Astrocyte (in vitro differentiated cells and primary cell): ENCODE measurements at regions not wholly inside any gene's neighbourhood (a gene's known extent, or its start where the extent isn't known, plus 50 kb on each side); places are given as distances from the start of the nearest gene placed in this dataset.

Experiments used
- DNase-seq: peaks from one replicate; pipeline ENCODE4 v3.0.0-alpha.2; 2010; ENCODE audit warnings: low read depth
- FAIRE-seq: peaks from 2 replicates; lab custom pipeline; 2011; peaks lifted over from hg19 to GRCh38; lab: Jason Lieb, UNC
- H2AFZ ChIP-seq: 2 replicates; pipeline ENCODE4 v1.6.0; 2012; ENCODE audit warnings: low read depth, low read length, inconsistent platforms
- H3K27ac ChIP-seq: 2 replicates; pipeline ENCODE4 v1.5.1; 2011; ENCODE audit warnings: low read depth, low read length, inconsistent platforms
- H3K27me3 ChIP-seq: 2 replicates; pipeline ENCODE4 v1.6.0; 2011; ENCODE audit warnings: low read length, inconsistent platforms; ENCODE audit not compliant: insufficient read depth
- H3K36me3 ChIP-seq: 2 replicates; pipeline ENCODE4 v1.5.1; 2011; ENCODE audit warnings: low read length, inconsistent platforms; ENCODE audit not compliant: insufficient read depth
- H3K4me1 ChIP-seq: 2 replicates; pipeline ENCODE4 v1.5.1; 2011; ENCODE audit warnings: low read length, inconsistent platforms; ENCODE audit not compliant: insufficient read depth
- H3K4me2 ChIP-seq: 2 replicates; pipeline ENCODE4 v1.6.0; 2012; ENCODE audit warnings: low read length, inconsistent platforms
- H3K4me3 ChIP-seq: 2 replicates; pipeline ENCODE4 v1.5.1; 2011; ENCODE audit warnings: low read depth, mild to moderate bottlenecking, low read length, inconsistent platforms; ENCODE audit not compliant: insufficient read depth
- H3K79me2 ChIP-seq: 2 replicates; pipeline ENCODE4 v1.6.0; 2012; ENCODE audit warnings: mild to moderate bottlenecking, low read length, inconsistent platforms; ENCODE audit not compliant: insufficient read depth
- H3K9ac ChIP-seq: 2 replicates; pipeline ENCODE4 v1.6.0; 2012; ENCODE audit warnings: mild to moderate bottlenecking, low read length, inconsistent platforms
- H3K9me3 ChIP-seq: 2 replicates; pipeline ENCODE4 v1.5.1; 2012; ENCODE audit warnings: low read depth, mild to moderate bottlenecking, low read length, inconsistent platforms; ENCODE audit not compliant: insufficient read depth
- H4K20me1 ChIP-seq: 2 replicates; pipeline ENCODE4 v1.6.0; 2012; ENCODE audit warnings: low read length, inconsistent platforms; ENCODE audit not compliant: insufficient read depth
- H3K27ac Mint-ChIP-seq: one replicate; pipeline ENCODE4 v1.8.0; 2021; ENCODE audit warnings: mild to moderate bottlenecking, mixed read lengths; ENCODE audit not compliant: unreplicated experiment
- H3K27me3 Mint-ChIP-seq: one replicate; pipeline ENCODE4 v1.8.0; 2021; ENCODE audit warnings: low read depth, mixed read lengths; ENCODE audit not compliant: unreplicated experiment
- H3K36me3 Mint-ChIP-seq: one replicate; pipeline ENCODE4 v1.8.0; 2021; ENCODE audit warnings: low read depth, mixed read lengths; ENCODE audit not compliant: unreplicated experiment
- H3K4me1 Mint-ChIP-seq: one replicate; pipeline ENCODE4 v1.8.0; 2021; ENCODE audit warnings: low read depth, mixed read lengths; ENCODE audit not compliant: unreplicated experiment
- H3K4me3 Mint-ChIP-seq: one replicate; pipeline ENCODE4 v1.8.0; 2021; ENCODE audit warnings: mild to moderate bottlenecking, moderate library complexity, mixed read lengths; ENCODE audit not compliant: unreplicated experiment
- H3K9me3 Mint-ChIP-seq: one replicate; pipeline ENCODE4 v1.8.0; 2021; ENCODE audit warnings: mild to moderate bottlenecking, mixed read lengths; ENCODE audit not compliant: unreplicated experiment
- EZH2 ChIP-seq: IDR thresholded peaks from 2 replicates; pipeline ENCODE4 v1.6.1; 2012; ENCODE audit warnings: mild to moderate bottlenecking, low read length, inconsistent platforms; ENCODE audit not compliant: insufficient read depth
- TF ChIP-seq, protein P1 (sequence below): IDR thresholded peaks from 2 replicates; pipeline ENCODE4 v1.5.1; 2011; ENCODE audit warnings: low read depth, mild to moderate bottlenecking, inconsistent platforms, low read length, moderate library complexity; ENCODE audit not compliant: insufficient read depth

DNA sequence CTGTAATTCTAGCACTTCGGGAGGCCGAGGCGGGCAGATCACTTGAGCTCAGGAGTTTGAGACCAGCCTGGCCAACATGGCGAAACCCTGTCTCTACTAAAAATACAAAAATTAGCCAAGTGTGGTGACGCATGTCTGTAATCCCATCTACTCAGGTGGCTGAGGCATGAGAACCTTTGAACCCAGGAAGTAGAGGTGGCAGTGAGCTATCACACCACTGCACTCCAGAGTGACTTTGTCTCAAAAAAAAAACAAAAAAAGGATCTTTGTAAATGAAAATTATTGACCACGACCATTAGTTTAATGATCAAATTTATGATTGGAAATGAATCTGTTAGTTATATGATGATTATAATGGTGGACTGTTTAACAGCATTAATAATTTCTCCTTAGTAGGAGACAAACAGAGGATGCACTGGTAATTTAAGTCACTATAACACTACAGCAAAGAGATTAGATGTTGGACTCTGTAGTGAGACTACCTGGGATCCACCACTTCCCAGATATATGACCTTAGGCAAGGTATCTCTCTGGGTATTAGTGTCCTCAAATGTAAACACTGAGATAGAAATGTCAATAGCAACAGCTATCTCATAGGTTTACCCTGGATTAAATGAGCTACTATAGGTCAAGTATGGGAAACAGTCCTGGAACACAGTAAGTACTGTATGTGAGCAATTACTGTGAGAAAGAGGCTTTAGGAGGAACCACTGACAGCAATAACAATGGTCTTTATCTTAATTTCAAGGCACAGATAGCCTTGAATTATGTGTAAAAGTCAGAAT is 214.7 kb downstream of the NOVA1 start:
- Mint-ChIP-seq H3K4me3 (no peak overlapping the region), H3K9me3 (no peaks in the 10 kb centered on the region), H3K36me3 (no peaks in the 10 kb centered on the region), H3K27ac (no peak overlapping the region), H3K27me3 (peaks cover 3% of the 10 kb centered on the region), H3K4me1 (no peaks in the 10 kb centered on the region)
- Histone ChIP-seq H3K9ac (no peak overlapping the region), H3K27ac (no peak overlapping the region), H3K4me1 (no peaks in the 10 kb centered on the region), H3K79me2 (no peaks in the 10 kb centered on the region), H3K36me3 (no peaks in the 10 kb centered on the region), H4K20me1 (no peaks in the 10 kb centered on the region), H3K27me3 (no peaks in the 10 kb centered on the region), H2AFZ (no peak overlapping the region), H3K9me3 (no peaks in the 10 kb centered on the region), H3K4me2 (no peak overlapping the region), H3K4me3 (no peak overlapping the region)
- no peak for DNase-seq
- FAIRE-seq: no peak
- TF ChIP-seq, protein P1, sequence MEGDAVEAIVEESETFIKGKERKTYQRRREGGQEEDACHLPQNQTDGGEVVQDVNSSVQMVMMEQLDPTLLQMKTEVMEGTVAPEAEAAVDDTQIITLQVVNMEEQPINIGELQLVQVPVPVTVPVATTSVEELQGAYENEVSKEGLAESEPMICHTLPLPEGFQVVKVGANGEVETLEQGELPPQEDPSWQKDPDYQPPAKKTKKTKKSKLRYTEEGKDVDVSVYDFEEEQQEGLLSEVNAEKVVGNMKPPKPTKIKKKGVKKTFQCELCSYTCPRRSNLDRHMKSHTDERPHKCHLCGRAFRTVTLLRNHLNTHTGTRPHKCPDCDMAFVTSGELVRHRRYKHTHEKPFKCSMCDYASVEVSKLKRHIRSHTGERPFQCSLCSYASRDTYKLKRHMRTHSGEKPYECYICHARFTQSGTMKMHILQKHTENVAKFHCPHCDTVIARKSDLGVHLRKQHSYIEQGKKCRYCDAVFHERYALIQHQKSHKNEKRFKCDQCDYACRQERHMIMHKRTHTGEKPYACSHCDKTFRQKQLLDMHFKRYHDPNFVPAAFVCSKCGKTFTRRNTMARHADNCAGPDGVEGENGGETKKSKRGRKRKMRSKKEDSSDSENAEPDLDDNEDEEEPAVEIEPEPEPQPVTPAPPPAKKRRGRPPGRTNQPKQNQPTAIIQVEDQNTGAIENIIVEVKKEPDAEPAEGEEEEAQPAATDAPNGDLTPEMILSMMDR: no peak

DNA sequence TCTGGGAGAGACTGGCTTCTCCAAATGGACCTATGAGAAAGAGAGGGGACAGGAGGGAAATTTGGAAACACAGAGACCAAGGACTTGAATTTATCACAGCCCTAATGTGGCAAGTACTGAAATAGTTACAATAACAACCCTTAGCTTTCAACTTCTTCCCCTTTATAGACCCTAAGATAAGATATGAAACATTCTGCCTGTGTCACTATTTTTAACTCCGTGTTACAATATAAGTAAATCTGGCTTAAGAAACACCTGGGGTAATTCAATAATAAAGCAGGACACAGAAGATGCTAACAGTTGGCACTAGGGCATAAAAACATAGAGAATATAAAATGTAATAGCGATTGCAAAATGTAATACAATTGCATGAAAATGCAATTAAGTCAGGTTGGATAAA is 216.4 kb downstream of the NOVA1 start:
- Histone ChIP-seq H3K4me3 (no peak overlapping the region), H4K20me1 (no peaks in the 10 kb centered on the region), H2AFZ (no peak overlapping the region), H3K27ac (no peak overlapping the region), H3K79me2 (no peaks in the 10 kb centered on the region), H3K36me3 (no peaks in the 10 kb centered on the region), H3K4me1 (no peaks in the 10 kb centered on the region), H3K4me2 (no peak overlapping the region), H3K9me3 (no peaks in the 10 kb centered on the region), H3K9ac (no peak overlapping the region), H3K27me3 (no peaks in the 10 kb centered on the region)
- TF ChIP-seq, protein P1: no peak
- no peak overlapping the region for H3K4me3 Mint-ChIP-seq
- DNase-seq (no peak), FAIRE-seq (no peak)
- H3K27ac Mint-ChIP-seq: no peak overlapping the region
- no peaks in the 10 kb centered on the region for H3K4me1 Mint-ChIP-seq
- H3K9me3 Mint-ChIP-seq: no peaks in the 10 kb centered on the region
- H3K36me3 Mint-ChIP-seq: no peaks in the 10 kb centered on the region
- H3K27me3 Mint-ChIP-seq: peaks cover 3% of the 10 kb centered on the region

GRCh38 chr14:26380637-26381036 is 217.2 kb downstream of the NOVA1 start:
- no peak for FAIRE-seq

More at GRCh38 chr14:26380637-26381036, 217.2 kb downstream of the NOVA1 start:
- no peak overlapping the region for H3K9ac ChIP-seq
- peaks cover 3% of the 10 kb centered on the region for H3K27me3 Mint-ChIP-seq
- no peaks in the 10 kb centered on the region for H3K36me3 Mint-ChIP-seq
- H3K9me3 ChIP-seq: no peaks in the 10 kb centered on the region
- H3K79me2 ChIP-seq: no peaks in the 10 kb centered on the region
- no peaks in the 10 kb centered on the region for H4K20me1 ChIP-seq
- H3K4me3 Mint-ChIP-seq: no peak overlapping the region
- no peaks in the 10 kb centered on the region for H3K4me1 ChIP-seq
- TF ChIP-seq, protein P1: no peak
- TF ChIP-seq EZH2: no peak
- no peaks in the 10 kb centered on the region for H3K4me1 Mint-ChIP-seq
- no peaks in the 10 kb centered on the region for H3K27me3 ChIP-seq
- H2AFZ ChIP-seq: no peak overlapping the region
- no peak overlapping the region for H3K4me2 ChIP-seq
- H3K4me3 ChIP-seq: no peak overlapping the region
- no peak overlapping the region for H3K27ac ChIP-seq
- no peaks in the 10 kb centered on the region for H3K36me3 ChIP-seq
- no peak overlapping the region for H3K27ac Mint-ChIP-seq
- DNase-seq: no peak
- H3K9me3 Mint-ChIP-seq: no peaks in the 10 kb centered on the region
